NCI-H69 (cell line): ENCODE measurements at regions not wholly inside any gene's neighbourhood (a gene's known extent, or its start where the extent isn't known, plus 50 kb on each side); places are given as distances from the start of the nearest gene placed in this dataset.
"Not testable (repeated sequence)": the region's sequence is repeated elsewhere in the genome, so short reads cannot be mapped to it uniquely, and the experiment has no call there.

Experiments used
- DNase-seq: peaks from one replicate; lab custom pipeline; 2025; lab: John Stamatoyannopoulos, UW

GRCh38 chr11:101292661-101293240 lies 163.1 kb upstream of the PGR start:
- DNase-seq: no peak

DNA sequence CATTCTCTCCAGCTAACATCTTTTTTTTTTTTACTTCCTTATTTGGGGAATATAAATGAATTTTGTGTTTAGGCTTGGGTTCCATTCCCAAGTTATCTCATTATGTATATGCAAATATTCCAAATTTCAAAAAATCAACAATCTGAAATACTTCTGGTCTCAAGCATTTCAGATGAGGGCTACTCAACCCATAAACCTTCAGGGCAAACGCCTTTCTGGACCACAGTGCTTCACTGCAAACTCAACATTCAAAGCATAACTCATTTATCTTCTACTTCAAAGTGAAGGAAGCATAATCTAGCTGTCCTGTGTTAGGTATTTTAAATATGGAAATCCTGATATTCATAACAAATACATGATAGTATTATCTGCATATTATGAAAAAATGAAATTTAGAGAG lies 161.7 kb upstream of the PGR start:
- DNase-seq: no peak

DNA sequence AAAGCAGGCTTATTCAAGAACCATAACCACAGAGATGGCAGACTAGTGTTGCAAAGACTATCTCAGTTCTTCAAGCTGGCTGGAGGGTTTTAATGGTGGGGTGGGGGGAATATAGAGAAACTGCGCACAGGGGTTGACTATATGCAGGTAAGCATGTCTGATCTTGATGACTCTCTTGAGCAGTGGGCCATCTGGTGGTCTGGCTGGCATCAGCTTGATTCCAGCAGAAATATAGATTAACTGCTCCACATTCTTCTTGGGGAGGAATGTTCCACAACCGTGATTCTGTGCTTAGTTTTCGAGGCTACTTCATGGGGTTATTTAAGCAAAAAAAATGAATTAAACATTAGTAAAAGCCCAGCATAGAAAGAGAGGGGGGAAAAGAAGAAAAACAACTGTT lies 158.8 kb upstream of the PGR start:
- DNase-seq: no peak

DNA sequence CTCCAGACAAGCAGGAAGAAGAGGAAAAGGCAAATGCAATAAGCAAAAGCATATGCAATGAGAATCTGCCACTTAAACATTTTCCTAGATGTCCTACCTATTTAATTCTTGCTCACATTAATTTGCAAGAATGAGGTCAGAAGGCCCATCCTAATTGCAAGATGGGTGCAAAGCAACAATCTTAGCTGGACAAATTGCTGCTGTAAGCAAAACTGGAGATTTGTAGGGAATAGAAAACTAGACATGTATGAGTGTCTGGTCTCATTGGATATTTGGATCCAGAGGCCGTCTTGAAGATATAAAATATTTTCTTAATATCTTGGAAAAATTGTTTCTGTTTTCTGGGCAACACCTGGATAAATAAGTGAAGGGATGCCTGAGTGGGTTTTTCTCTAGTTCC lies 150.1 kb upstream of the PGR start:
- no peak for DNase-seq

GRCh38 chr11:101278286-101278685 lies 148.7 kb upstream of the PGR start:
- no peak for DNase-seq

DNA sequence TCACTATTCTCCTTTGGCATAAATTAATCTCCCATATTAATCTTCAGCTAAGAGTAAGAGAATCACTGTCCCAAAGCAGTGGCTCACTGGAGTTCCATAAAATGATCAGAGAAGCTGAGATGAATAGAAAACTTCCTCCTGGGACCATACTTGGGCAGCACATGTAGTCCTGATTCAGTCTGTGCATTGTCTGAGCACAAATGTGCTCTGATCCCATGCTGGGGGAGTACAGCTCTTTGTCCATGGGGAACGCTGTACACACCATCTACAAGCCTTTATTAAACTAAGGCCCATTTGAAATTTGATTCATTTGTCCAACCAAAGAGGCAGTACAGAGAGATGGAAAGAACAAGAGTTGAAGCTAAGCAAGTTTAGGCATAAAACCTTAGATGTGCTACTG lies 147.4 kb upstream of the PGR start:
- no peak for DNase-seq

DNA sequence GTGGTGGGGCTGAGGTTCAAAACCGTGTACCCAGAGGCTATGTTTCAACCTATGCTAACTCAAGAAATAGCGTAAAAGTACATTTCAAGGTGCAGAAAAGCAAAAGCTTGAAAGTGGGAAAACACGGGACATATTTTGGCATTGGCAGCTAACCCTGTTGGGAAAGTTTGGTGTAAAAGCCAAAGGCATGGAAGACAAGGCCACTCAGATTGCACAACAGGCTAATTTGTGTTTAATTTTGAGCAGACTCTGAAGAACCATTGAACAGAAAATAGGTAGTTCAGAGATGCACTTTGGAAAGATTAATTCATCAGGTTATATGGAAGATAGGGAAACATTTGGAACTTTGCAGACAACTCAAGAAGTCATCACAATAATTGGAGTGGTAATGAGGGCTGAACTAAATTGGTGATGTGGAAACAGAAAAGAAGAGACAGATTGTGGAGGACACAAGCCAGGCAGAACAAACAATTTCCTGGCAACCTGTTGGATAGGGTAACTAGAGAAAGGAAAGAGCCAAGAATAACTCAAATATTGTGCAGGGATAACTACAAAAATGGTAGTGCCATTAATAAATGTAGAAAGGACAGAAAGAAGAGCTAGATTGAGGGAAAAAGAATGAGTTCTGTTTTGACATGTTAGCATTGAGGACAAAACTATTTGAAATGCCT lies 140.5 kb upstream of the PGR start:
- DNase-seq: no peak

DNA sequence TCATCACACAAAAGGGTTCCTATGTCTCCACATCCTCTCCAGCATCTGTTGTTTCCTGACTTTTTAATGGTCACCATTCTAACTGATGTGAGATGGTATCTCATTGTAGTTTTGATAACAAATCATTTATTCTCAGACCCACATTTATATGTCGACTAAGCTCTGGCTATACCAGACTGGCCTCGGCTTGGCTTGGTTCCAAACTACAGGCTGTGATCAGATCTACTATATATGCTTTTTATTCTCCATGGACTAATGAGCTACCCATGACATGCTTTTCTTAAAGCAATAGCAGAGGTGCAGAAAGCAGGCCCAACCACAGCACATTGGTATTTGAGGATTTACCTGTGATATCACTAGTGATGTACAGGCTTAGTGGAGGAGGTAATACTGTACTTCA lies 139.8 kb upstream of the PGR start:
- DNase-seq: no peak

GRCh38 chr11:101267654-101268053 lies 138.0 kb upstream of the PGR start:
- DNase-seq: no peak

- no peak for DNase-seq
Measured at GRCh38 chr11:101264306-101264705, 134.7 kb upstream of the PGR start.

- DNase-seq: no peak
Measured at GRCh38 chr11:101262995-101263394, 133.4 kb upstream of the PGR start.

- no peak for DNase-seq
Measured at GRCh38 chr11:101262258-101262657, 132.6 kb upstream of the PGR start.

DNA sequence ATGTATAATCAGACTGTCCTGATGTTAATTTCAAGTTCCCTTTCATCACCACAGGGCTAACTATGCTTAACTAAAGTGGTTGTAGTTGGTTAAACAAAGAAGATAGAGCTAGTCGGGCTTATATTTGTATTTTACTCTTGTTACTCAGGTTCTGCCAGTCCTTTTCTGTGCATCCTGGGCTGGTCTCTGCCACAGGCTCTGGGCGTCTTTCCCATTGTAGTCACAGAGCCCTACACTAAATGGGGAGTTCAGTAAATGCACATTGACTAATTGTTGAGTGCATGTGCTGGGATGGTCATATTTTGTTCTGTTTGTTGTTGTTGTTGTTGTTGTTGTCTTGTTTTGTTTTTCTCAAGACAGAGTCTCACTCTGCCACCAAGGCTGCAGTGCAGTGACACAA lies 125.4 kb upstream of the PGR start:
- DNase-seq: no peak

GRCh38 chr11:101254037-101254436 lies 124.4 kb upstream of the PGR start:
- no peak for DNase-seq

DNA sequence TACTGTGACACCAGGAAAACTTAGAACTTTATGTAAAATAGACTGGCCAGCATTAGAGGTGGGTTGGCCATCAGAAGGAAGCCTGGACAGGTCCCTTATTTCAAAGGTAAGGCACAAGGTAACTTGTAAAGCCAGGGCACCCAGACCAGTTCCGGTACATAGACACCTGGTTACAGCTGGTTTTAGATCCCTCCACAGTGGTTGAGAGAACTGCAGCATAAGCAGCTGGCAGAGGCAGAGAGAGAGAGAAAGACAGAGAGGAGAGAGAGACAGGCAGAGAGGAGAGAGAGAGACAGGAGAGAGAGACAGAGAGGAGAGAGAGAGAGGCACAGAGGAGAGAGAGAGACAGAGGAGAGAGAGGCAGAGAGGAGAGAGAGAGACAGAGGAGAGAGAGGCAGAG lies 116.0 kb upstream of the PGR start:
- not testable (repeated sequence) for DNase-seq

- not testable (repeated sequence) for DNase-seq
Measured at GRCh38 chr11:101245081-101245480, 115.5 kb upstream of the PGR start.

DNA sequence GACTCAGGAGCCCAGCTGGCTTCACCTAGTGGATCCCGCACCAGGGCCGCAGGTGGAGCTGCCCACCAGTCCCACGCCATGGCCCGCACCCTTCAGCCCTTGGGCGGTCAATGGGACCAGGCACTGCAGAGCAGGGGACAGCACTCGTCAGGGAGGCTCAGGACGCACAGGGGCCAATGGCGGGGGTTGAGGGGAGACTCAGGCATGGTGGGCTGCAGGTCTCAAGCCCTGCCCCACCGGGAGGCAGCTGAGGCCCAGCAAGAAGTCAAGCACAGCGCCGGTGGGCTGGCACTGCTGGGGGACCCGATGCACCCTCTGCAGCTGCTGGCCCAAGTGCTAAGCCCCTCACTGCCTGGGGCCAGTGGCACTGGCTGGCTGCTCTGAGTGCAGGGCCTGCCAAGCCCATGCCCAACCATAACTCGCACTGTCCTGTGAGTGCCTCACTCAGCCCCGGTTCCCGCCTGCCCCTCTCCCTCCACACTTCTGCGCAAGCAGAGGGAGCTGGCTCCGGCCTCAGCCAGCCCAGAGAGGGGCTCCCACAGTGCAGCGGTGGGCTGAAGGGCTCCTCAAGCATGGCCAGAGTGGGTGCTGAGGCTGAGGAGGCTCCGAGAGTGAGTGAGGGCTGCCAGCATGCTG lies 111.7 kb upstream of the PGR start:
- no peak for DNase-seq

GRCh38 chr11:101231207-101231834 lies 101.7 kb upstream of the PGR start:
- DNase-seq: not testable (repeated sequence)

- DNase-seq: no peak
Measured at GRCh38 chr11:101226617-101227016, 97.0 kb upstream of the PGR start.

GRCh38 chr11:101224221-101224620 lies 94.6 kb upstream of the PGR start:
- no peak for DNase-seq

GRCh38 chr11:101218091-101218490 lies 88.5 kb upstream of the PGR start:
- DNase-seq: not testable (repeated sequence)

- DNase-seq: peak; percentile 17
Measured at GRCh38 chr11:101216091-101216490, 86.5 kb upstream of the PGR start.

GRCh38 chr11:101215069-101215468 lies 85.5 kb upstream of the PGR start:
- DNase-seq: no peak
